Panc1 (cell line): ENCODE measurements at regions not wholly inside any gene's neighbourhood (a gene's known extent, or its start where the extent isn't known, plus 50 kb on each side); places are given as distances from the start of the nearest gene placed in this dataset.

Source experiments
- ATAC-seq: fragments of 200-7000 bp; cut with Tn5 transposase; 2 replicates; pipeline ENCODE4 v1.9.1; 2020; ENCODE audit warnings: mild to moderate bottlenecking, moderate library complexity
- BruUV-seq: library from RNA; stranded (reverse); fragments of 400-500 nt; replicated peaks from 2 replicates; lab custom pipeline; 2021; lab: Mats Ljungman, UMichigan
- CTCF ChIA-PET: fragments of 300-600 bp; sonication (Branson Sonifier 250); formaldehyde crosslinking; loops from one replicate; lab custom pipeline; 2022; ENCODE audit warnings: antibody characterized with exemption; lab: Charles Lee
- POLR2A ChIA-PET: fragments of 300-600 bp; sonication (Branson Sonifier 250); formaldehyde crosslinking; loops from one replicate; lab custom pipeline; 2022; ENCODE audit warnings: antibody characterized with exemption; lab: Charles Lee
- DNase-seq: peaks from one replicate; pipeline ENCODE4 v3.0.0-alpha.2; 2010; ENCODE audit warnings: low read depth, low spot score
- H3K27ac ChIP-seq: 2 replicates; pipeline ENCODE4 v1.5.1; 2011; ENCODE audit warnings: mild to moderate bottlenecking, low read length, inconsistent platforms
- H3K27me3 ChIP-seq: fragments of 200-500 bp; sonication (Bioruptor generic); 2 replicates; pipeline ENCODE4 v1.6.0; 2014; ENCODE audit warnings: low read length, inconsistent platforms; ENCODE audit not compliant: control insufficient read depth, insufficient read depth
- H3K36me3 ChIP-seq: fragments of 200-500 bp; sonication (Bioruptor generic); 2 replicates; pipeline ENCODE4 v1.5.1; 2014; ENCODE audit warnings: inconsistent platforms, mild to moderate bottlenecking, low read length, moderate library complexity; ENCODE audit not compliant: control insufficient read depth, insufficient read depth
- H3K4me1 ChIP-seq: 2 replicates; pipeline ENCODE4 v1.5.1; 2011; ENCODE audit warnings: inconsistent platforms, mild to moderate bottlenecking, low read length, moderate library complexity; ENCODE audit not compliant: control insufficient read depth, insufficient read depth
- H3K4me3 ChIP-seq, 2 experiments: 2 replicates each; pipeline ENCODE4 v1.5.1; 2011 to 2012; ENCODE audit warnings: low read depth in 2 of 2, low read length in 2 of 2, mild to moderate bottlenecking in 2 of 2, inconsistent platforms in 1 of 2, moderate library complexity in 1 of 2
- H3K9me3 ChIP-seq: fragments of 200-500 bp; sonication (Bioruptor generic); 2 replicates; pipeline ENCODE4 v1.5.1; 2014; ENCODE audit warnings: low read depth, mild to moderate bottlenecking, inconsistent platforms, low read length, moderate library complexity; ENCODE audit not compliant: control insufficient read depth, insufficient read depth
- POLR2AphosphoS5 ChIP-seq: IDR thresholded peaks from 2 replicates; pipeline ENCODE4 v1.6.1; 2012; ENCODE audit warnings: mild to moderate bottlenecking, low read depth, low read length, moderate library complexity
- SIN3A ChIP-seq: IDR thresholded peaks from 2 replicates; pipeline ENCODE4 v1.6.1; 2012; ENCODE audit warnings: low read depth, mild to moderate bottlenecking, low read length, moderate library complexity, borderline replicate concordance; ENCODE audit not compliant: insufficient read depth
- TCF7L2 ChIP-seq: IDR thresholded peaks from 2 replicates; pipeline ENCODE4 v1.6.1; 2011; ENCODE audit warnings: mild to moderate bottlenecking, low read depth, low read length, inconsistent platforms
- in situ Hi-C: cut with HindIII; loops from 2 replicates; pipeline ENCODE4 v1.10.0; 2016; ENCODE audit warnings: low sequenced_read_pairs, low pct_unique_long_range_greater_than_20kb
- intact Hi-C: fragments of 100-400 bp; cut with micrococcal nuclease; formaldehyde crosslinking; loops from one replicate; pipeline ENCODE4 v1.10.0; 2022; ENCODE audit not compliant: unreplicated experiment
- TF ChIP-seq, protein P1 (sequence below): fragments of 450-650 bp; IDR thresholded peaks from 2 replicates; pipeline ENCODE4 v1.5.1; 2017; ENCODE audit warnings: mild to moderate bottlenecking
- TF ChIP-seq, protein P2 (sequence below), 2 experiments: IDR thresholded peaks; 2 replicates each; pipeline ENCODE4 v1.6.1; 2011 to 2012; ENCODE audit warnings: low read depth in 2 of 2, control low read depth in 1 of 2, low read length in 1 of 2, mild to moderate bottlenecking in 1 of 2, moderate library complexity in 1 of 2; ENCODE audit not compliant: insufficient read depth in 1 of 2

DNA sequence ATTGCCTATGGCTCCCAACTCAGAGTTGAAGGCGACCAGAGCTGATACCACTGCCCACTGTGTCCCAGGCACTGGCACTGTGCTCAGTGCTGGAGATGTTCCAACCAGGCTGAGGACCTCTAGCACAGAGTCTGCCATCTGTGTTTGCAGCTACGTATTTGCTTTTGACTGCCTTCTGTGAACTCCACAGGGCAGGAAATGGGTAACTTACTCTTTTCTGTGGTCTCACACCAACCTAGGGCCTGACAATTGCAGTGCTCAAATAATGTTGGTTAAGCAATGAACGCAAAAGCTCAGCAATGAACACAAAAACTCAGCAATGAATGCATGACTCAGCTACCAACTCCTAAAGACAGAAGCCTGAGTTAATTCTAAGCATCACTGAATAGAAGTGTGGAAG lies 202.8 kb downstream of the NUAK1 start:
- no TSS peak for BruUV-seq
- Histone ChIP-seq H3K27ac (peak overlapping the region; percentile 80), H3K36me3 (no peaks in the 10 kb centered on the region), H3K27me3 (no peaks in the 10 kb centered on the region), H3K9me3 (no peaks in the 10 kb centered on the region), H3K4me3 (no peak overlapping the region), H3K4me1 (peaks cover 16% of the 10 kb centered on the region)
- no peak for DNase-seq
- in situ Hi-C loops (no loop called here), intact Hi-C loops (no loop called here)
- ChIA-PET CTCF (no interaction called here), POLR2A (no interaction called here)
- TF ChIP-seq, protein P1, sequence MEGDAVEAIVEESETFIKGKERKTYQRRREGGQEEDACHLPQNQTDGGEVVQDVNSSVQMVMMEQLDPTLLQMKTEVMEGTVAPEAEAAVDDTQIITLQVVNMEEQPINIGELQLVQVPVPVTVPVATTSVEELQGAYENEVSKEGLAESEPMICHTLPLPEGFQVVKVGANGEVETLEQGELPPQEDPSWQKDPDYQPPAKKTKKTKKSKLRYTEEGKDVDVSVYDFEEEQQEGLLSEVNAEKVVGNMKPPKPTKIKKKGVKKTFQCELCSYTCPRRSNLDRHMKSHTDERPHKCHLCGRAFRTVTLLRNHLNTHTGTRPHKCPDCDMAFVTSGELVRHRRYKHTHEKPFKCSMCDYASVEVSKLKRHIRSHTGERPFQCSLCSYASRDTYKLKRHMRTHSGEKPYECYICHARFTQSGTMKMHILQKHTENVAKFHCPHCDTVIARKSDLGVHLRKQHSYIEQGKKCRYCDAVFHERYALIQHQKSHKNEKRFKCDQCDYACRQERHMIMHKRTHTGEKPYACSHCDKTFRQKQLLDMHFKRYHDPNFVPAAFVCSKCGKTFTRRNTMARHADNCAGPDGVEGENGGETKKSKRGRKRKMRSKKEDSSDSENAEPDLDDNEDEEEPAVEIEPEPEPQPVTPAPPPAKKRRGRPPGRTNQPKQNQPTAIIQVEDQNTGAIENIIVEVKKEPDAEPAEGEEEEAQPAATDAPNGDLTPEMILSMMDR, result no peak
- TF ChIP-seq TCF7L2, result no peak
- TF ChIP-seq SIN3A, result no peak
- TF ChIP-seq POLR2AphosphoS5, result no peak
- TF ChIP-seq, protein P2, sequence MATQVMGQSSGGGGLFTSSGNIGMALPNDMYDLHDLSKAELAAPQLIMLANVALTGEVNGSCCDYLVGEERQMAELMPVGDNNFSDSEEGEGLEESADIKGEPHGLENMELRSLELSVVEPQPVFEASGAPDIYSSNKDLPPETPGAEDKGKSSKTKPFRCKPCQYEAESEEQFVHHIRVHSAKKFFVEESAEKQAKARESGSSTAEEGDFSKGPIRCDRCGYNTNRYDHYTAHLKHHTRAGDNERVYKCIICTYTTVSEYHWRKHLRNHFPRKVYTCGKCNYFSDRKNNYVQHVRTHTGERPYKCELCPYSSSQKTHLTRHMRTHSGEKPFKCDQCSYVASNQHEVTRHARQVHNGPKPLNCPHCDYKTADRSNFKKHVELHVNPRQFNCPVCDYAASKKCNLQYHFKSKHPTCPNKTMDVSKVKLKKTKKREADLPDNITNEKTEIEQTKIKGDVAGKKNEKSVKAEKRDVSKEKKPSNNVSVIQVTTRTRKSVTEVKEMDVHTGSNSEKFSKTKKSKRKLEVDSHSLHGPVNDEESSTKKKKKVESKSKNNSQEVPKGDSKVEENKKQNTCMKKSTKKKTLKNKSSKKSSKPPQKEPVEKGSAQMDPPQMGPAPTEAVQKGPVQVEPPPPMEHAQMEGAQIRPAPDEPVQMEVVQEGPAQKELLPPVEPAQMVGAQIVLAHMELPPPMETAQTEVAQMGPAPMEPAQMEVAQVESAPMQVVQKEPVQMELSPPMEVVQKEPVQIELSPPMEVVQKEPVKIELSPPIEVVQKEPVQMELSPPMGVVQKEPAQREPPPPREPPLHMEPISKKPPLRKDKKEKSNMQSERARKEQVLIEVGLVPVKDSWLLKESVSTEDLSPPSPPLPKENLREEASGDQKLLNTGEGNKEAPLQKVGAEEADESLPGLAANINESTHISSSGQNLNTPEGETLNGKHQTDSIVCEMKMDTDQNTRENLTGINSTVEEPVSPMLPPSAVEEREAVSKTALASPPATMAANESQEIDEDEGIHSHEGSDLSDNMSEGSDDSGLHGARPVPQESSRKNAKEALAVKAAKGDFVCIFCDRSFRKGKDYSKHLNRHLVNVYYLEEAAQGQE (IDR thresholded peaks at IDR 0.05; ENCODE audit: insufficient read depth in 1 of 2, low read depth in 2 of 2, low read length in 1 of 2), result no peak
- ATAC-seq, result no peak

DNA sequence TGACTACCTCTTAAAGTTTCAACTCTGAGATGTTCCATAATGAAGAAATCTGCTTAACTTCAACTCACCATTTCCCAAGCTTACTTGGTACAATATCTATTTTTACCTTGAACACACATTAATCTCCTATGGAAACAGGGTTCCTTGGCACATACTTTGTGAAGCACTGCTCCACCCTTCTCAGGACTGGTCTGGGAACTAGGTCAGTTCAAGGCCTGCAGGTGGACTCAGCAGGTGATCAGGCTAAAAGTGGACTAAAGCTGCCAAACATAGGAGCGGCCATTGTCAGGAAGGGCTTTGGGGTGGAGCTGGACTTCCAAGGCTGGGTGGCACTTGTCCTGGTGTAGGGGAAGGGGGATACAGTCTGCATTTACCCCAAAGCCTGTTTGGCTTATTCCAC lies 202.3 kb downstream of the NUAK1 start:
- Histone ChIP-seq H3K4me1 (peaks cover 16% of the 10 kb centered on the region), H3K4me3 (no peak overlapping the region), H3K9me3 (no peaks in the 10 kb centered on the region), H3K27ac (peak overlapping the region; percentile 80; the same call in 1 of the 2 replicates), H3K27me3 (no peaks in the 10 kb centered on the region), H3K36me3 (no peaks in the 10 kb centered on the region)
- in situ Hi-C loops, result no loop called here
- BruUV-seq, result no TSS peak
- TF ChIP-seq POLR2AphosphoS5, result no peak
- no peak for TF ChIP-seq SIN3A
- TF ChIP-seq, protein P2 (IDR thresholded peaks at IDR 0.05; ENCODE audit: insufficient read depth in 1 of 2, low read depth in 2 of 2, low read length in 1 of 2), result no peak
- TF ChIP-seq TCF7L2, result no peak
- TF ChIP-seq, protein P1, result no peak
- DNase-seq (no peak), ATAC-seq (no peak)
- CTCF ChIA-PET, result no interaction called here
- intact Hi-C loops, result no loop called here
- POLR2A ChIA-PET, result no interaction called here
